ENCODE measurements at regions not wholly inside any gene's neighbourhood (a gene's known extent, or its start where the extent isn't known, plus 50 kb on each side); places are given as distances from the start of the nearest gene placed in this dataset.

- RAD21 ChIA-PET (ENCODE audit: unreplicated experiment) = no interaction called here
- in situ Hi-C loops (cut with MboI) = no loop called here
- no peaks in the 10 kb centered on the region for H3K4me1 ChIP-seq (ENCODE audit: control insufficient read depth, insufficient read depth, low read length)
- CTCF ChIA-PET = no interaction called here
- no peak for ATAC-seq
- no peak for TF ChIP-seq ZNF384 (IDR thresholded peaks at IDR 0.05; ENCODE audit: borderline replicate concordance, low read depth, low read length)
- no peak for TF ChIP-seq CBFB (IDR thresholded peaks at IDR 0.05; ENCODE audit: low read depth)
- no peak for TF ChIP-seq BHLHE40 (IDR thresholded peaks at IDR 0.05; ENCODE audit: borderline replicate concordance in 1 of 2, low read depth in 2 of 2, low read length in 1 of 2)
- no peak for TF ChIP-seq ZNF24 (IDR thresholded peaks at IDR 0.05)
- no peak for TF ChIP-seq CREM (IDR thresholded peaks at IDR 0.05; ENCODE audit: low read depth)
- no peak for TF ChIP-seq SP1 (IDR thresholded peaks at IDR 0.05; ENCODE audit: low read depth, low read length)
- TF ChIP-seq RELB (IDR thresholded peaks at IDR 0.05; ENCODE audit: low read depth) = no peak
- TF ChIP-seq GABPA (IDR thresholded peaks at IDR 0.05; ENCODE audit: low read depth) = no peak
- no peak for TF ChIP-seq HSF1 (IDR thresholded peaks at IDR 0.05; ENCODE audit: low read depth, low read length)
- TF ChIP-seq HDAC2 (IDR thresholded peaks at IDR 0.05) = no peak
- no peak for TF ChIP-seq RBBP5 (conservative IDR thresholded peaks at IDR 0.05)
- no peak for TF ChIP-seq ATF7 (IDR thresholded peaks at IDR 0.05; ENCODE audit: low read depth)
- no peak for TF ChIP-seq RUNX3 (IDR thresholded peaks at IDR 0.05; ENCODE audit: low read length)
- no peak for TF ChIP-seq IKZF2 (IDR thresholded peaks at IDR 0.05)
- no peak for TF ChIP-seq EP300 (IDR thresholded peaks at IDR 0.05; ENCODE audit: borderline replicate concordance in 1 of 2, control insufficient read depth in 1 of 2, low read depth in 2 of 2, low read length in 2 of 2)
- H3K79me2 ChIP-seq (ENCODE audit: control insufficient read depth, insufficient read depth, low read length) = no peaks in the 10 kb centered on the region
- POLR2A ChIA-PET = no interaction called here
- H3K27ac ChIP-seq (ENCODE audit: control insufficient read depth, insufficient read depth) = no peak overlapping the region
- no peaks in the 10 kb centered on the region for H4K20me1 ChIP-seq (ENCODE audit: control insufficient read depth, insufficient read depth)
- WGBS (ENCODE audit: insufficient coverage, insufficient replicate concordance, low lambda C conversion rate, missing lambda C conversion rate) = 40% methylated on average over 9 of the region's 9 CpGs
- peaks cover 0 to 1% of the 10 kb centered on the region in 2 experiments; a peak in 3 of 4 replicates for H3K27me3 ChIP-seq (replicated peaks in 1 of 2; ENCODE audit: control insufficient read depth in 2 of 2, insufficient read depth in 2 of 2, low read length in 1 of 2)
- no peak overlapping the region for H3K9ac ChIP-seq (ENCODE audit: control insufficient read depth, insufficient read depth, low read length)
- no peak for DNase-seq (ENCODE audit: low read depth, low spot score)
- intact Hi-C loops (cut with micrococcal nuclease; ENCODE audit: unreplicated experiment) = no loop called here
- H3K4me2 ChIP-seq (ENCODE audit: control insufficient read depth, insufficient read depth) = no peak overlapping the region
- H3K36me3 ChIP-seq (ENCODE audit: control insufficient read depth in 2 of 2, insufficient read depth in 2 of 2, low read length in 1 of 2) = no peaks in the 10 kb centered on the region
- no peaks in the 10 kb centered on the region for H3K9me3 ChIP-seq (replicated peaks; ENCODE audit: control insufficient read depth, insufficient read depth, low read length)
- no peak overlapping the region for H2AFZ ChIP-seq (ENCODE audit: control insufficient read depth, low read depth, low read length)
- FAIRE-seq = no peak
- SMC1A ChIA-PET (ENCODE audit: uncharacterized antibody, unreplicated experiment) = no interaction called here
- BruUV-seq (replicated peaks) = no TSS peak
- H3K4me3 ChIP-seq = no peak overlapping the region
Observed at GRCh38 chr5:135133181-135133580, 99.2 kb upstream of the PITX1 start.
